ENCODE measurements at regions not wholly inside any gene's neighbourhood (a gene's known extent, or its start where the extent isn't known, plus 50 kb on each side); places are given as distances from the start of the nearest gene placed in this dataset.

DNA sequence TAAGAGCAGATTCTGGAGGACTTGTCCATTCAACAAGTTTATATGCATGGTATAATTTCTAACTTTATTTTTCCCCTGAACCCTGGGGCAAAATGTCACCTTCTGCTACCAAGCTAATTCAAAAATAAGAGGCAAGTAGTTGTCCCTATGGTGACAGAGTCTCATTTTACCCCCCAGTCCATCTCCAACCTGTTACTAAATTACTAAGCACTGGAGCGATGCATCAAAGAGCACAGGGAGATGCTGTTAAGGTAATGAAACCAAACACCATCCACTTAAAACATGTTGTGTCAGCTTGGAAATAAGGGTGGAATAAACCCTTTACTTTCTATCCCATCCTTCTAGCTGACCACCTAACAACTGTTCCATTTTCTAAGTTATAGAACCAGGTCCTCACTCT lies 417.4 kb upstream of the ATP11B start:
- TF ChIP-seq CTCF (IDR thresholded peaks at IDR 0.05) (no peak), POLR2A (IDR thresholded peaks at IDR 0.05; ENCODE audit: low read depth) (no peak)

All from esophagus muscularis mucosa (tissue), 3 donors.